ENCODE measurements at regions not wholly inside any gene's neighbourhood (a gene's known extent, or its start where the extent isn't known, plus 50 kb on each side); places are given as distances from the start of the nearest gene placed in this dataset.

GRCh38 chr13:99819967-99820366 is 151.6 kb downstream of the ZIC5 start:
- no peak for DNase-seq

GRCh38 chr13:99816321-99816720 is 155.2 kb downstream of the ZIC5 start:
- no peak for DNase-seq

- DNase-seq, result no peak
Observed at GRCh38 chr13:99813336-99814095, 158.1 kb downstream of the ZIC5 start.

- DNase-seq, result peak; percentile 81
Observed at GRCh38 chr13:99812625-99813024, 158.9 kb downstream of the ZIC5 start.

DNA sequence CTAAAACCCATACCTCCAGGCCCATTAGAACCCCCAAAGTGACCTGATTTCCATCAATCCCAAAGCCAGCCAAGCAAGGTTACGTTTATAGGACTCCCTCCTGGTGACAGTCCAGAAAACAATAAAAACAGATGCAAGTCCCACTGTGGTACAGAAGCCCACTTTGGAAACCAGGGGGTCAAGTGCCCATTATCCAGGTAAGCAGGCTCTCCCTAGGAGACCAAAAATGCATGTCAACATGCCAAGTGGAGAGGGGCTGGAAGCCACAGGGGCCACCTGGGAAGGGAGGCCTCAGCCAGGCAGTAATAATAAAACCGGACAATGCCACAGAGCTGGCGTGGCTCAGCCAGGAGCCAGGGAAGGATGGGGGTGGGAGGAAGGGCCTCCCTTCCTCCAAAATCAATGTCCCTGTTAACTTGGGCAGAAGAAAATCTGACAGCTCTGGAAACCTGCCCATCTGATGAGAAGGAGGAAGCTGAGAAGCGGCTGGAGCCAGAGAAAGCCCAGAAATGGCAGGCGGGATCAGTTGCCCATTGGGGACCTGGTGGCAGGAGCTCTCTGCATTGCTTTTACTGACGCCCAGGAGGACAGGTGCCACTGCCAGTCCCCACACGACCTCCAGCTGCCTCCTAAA is 160.4 kb downstream of the ZIC5 start:
- DNase-seq, result no peak

DNA sequence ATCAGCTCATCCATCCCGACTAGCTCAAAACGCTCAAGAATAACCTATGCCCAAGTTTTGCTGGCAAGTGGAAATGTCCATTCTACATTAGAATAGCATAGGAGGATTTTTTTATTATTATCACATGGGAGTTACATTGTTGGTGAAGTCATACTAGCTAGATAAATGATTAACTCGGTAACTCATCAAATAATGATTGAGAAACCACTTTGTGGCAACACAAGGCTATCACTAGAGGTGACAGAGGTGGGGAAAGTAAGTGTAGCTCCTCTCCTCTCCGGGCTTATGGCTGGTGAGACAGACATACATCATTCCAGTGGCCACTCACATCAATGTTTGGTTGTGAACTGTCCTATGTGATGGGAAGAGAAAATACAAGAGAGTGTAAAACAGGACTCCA is 161.6 kb downstream of the ZIC5 start:
- DNase-seq, result no peak

GRCh38 chr13:99809496-99809895 is 162.1 kb downstream of the ZIC5 start:
- DNase-seq, result no peak

- DNase-seq, result no peak
Observed at GRCh38 chr13:99808786-99809185, 162.8 kb downstream of the ZIC5 start.

GRCh38 chr13:99806671-99807070 is 164.9 kb downstream of the ZIC5 start:
- DNase-seq, result no peak

DNA sequence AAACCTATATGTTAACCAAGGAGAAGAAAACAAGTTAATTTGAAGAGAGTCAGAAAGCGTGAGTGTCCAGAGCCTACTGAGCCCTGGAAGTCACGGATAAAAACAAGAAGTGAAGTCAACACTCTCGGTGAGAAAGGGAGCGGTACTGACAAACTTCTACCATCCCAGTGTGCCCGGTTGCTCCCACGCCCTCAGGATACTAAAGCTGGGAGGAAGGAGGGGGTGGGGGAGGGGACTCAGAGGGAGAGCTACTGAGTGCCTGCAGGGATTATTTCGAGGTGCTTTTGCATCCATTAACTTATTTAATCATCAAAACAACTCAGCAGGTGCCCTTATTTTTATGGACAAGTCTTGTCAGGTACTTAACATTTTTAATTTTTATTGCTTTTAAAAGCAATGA is 166.2 kb downstream of the ZIC5 start:
- no peak for DNase-seq

DNA sequence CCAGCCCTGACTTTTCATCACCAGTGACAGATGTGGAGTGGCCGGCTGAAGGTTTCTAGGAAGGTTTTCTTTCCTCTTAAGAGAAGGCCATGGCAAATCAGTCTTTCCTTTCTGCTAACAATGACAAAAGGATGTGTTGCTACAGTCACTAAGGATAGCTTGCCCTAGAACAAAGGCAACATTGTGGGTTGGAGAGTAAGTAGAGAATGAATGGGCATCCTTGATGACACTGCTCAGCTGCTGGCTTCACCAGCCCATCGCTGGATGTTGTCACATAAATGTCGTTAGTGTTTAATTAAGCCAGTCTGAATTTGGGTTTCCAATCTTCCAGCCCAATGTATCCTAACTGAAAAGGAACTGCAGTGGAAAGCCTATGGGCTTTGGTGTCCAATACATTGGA is 168.4 kb downstream of the ZIC5 start:
- no peak for DNase-seq

- no peak for DNase-seq
Observed at GRCh38 chr13:99802416-99802815, 169.2 kb downstream of the ZIC5 start.

GRCh38 chr13:99800951-99801350 is 170.6 kb downstream of the ZIC5 start:
- DNase-seq, result no peak

GRCh38 chr13:99800011-99800410 is 171.6 kb downstream of the ZIC5 start:
- DNase-seq, result no peak

DNA sequence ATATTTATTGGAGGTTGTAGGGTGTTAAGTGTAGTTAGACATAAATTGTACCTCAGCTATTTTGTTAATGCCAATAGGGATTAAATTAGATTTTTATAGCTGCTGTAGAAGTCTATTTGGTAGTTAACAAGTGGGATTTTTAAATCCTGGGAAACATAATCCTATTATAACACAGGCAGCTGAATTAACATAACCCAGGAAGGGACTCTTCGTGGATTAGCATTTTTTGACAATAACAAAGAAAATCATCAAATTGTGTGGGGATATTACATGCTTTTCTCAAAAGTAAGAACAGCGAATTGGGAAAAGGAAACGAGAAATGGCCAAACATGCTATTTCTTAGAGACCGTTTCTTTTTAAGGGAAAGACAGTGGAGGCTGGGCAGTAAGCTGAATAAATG is 172.8 kb downstream of the ZIC5 start:
- DNase-seq, result no peak

GRCh38 chr13:99797691-99798090 is 173.9 kb downstream of the ZIC5 start:
- no peak for DNase-seq

DNA sequence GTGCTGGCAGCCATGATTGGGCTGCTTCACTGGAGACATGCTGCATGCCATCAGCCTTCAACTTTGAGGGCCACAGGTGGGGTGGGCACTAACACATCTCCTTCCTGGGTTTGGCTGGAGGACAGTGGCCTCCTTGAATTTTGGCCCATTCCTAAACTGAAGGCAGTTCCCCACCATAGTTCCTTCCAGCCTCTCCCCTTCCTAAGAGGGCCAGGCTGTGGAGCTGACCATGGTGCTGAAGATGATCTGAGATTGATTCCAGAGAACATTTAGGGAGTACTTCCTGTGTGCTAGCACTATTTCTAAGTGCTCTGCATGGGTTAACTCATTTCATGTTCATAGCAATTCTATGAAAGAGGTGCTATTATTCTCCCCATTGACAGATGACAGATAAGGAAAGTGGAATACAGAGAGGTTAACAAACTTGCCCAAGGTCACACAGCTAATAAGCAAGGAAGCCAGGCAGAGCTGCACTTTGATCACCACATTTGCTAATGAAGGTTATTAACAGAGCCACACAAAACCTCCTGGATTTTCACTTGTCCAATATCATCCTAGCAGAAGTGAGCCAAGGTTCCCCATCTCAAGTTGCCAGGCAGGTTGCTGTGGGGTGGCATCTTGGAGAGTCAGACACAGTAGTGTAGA is 175.3 kb downstream of the ZIC5 start:
- peak; percentile 70 for DNase-seq

DNA sequence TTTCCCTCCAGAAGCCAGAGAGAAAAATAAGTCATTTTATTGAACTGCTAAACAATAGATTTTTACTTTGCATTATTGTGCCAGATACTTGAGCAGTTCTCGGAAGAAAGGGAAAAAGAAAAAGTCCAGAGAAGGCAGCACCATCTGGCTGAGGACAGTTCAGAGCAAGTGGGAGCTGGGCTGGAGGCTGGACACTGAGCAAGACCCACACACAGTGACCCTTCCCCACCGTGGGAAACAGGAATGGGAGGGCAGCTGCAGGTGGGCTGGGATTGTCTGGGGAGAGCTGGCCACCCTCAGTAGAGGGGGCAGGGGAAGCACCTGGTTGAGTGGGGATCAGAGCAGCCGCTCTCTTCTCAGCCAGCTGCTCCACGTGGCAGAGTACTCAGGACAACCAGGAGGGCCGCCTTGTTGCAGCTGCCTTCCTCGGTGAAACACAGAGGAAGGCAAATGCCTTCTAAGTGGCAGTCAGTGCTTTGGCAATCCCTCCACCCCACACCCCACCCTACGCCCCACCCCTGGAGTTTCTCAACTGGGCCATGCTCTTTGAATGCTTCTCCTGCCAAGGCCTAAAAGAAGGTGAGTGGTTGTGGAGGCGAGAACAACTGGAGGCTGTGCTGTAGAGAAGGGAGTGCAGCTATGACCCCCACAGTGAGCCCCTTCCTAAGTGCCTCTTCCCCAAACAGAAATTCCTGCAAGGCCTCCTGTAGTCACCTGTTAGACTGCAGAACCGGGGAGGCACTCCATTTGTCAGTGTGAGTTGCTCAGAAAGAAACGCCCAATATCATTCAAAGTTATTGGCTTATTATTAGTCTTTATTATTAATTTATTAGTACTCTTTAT is 179.3 kb downstream of the ZIC5 start:
- DNase-seq, result no peak

GRCh38 chr13:99782669-99783068 is 188.9 kb downstream of the ZIC5 start:
- no peak for DNase-seq

- DNase-seq, result no peak
Observed at GRCh38 chr13:99778500-99778899, 193.1 kb downstream of the ZIC5 start.

DNA sequence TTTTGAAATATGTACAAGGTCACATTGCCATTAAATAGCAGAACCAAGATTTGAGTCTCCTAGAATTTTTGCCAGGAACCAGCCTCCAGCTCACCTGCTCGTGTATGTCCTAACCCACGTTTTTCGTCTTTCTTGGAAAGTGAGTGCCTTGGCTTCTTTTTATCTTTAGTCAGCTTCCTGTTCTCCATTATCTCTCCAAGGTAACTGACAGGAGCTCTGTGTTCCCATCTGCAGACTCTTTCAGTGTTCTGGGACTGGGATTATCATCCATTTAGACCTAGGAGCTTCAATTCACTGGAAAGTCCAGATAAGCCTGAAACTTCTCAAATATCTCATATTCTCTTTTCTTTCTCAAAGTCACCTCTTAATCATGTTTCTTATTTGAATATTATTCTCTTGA is 193.7 kb downstream of the ZIC5 start:
- no peak for DNase-seq

DNA sequence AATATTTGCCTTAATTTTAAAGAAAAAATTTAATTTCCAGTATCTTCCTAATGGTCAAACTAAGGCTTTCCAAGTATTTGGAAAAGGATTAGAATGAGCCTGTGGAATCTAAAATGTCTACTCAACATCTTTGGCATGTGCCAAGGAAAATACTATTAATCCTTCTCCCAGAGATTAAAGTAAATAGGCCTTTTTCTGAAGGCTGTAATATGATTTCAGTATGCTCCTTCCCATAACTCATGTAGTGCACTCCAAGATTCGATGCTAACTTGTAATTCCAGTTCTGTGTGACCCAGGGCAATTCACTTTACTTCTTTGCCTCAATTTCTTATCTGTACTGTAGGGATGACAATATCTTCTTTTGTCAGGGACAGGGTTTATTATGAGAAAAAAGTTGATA is 196.9 kb downstream of the ZIC5 start:
- peak; percentile 36 for DNase-seq

- DNase-seq, result no peak
Observed at GRCh38 chr13:99768986-99769385, 202.6 kb downstream of the ZIC5 start.

Measured in fibroblast of skin of scalp (primary cell).